Calu3 (cell line): ENCODE measurements at regions not wholly inside any gene's neighbourhood (a gene's known extent, or its start where the extent isn't known, plus 50 kb on each side); places are given as distances from the start of the nearest gene placed in this dataset.

Experiments
- BruUV-seq: library from RNA; stranded (reverse); fragments of 400-500 nt; replicated peaks from 2 replicates; lab custom pipeline; 2021; lab: Mats Ljungman, UMichigan
- CTCF ChIA-PET: fragments of 300-600 bp; sonication (Branson Sonifier 250); formaldehyde crosslinking; loops from one replicate; lab custom pipeline; 2022; ENCODE audit warnings: antibody characterized with exemption; lab: Charles Lee
- DNase-seq: peaks from one replicate; pipeline ENCODE4 v3.0.0; 2022
- H3K27ac Mint-ChIP-seq: one replicate; pipeline ENCODE4 v1.8.0; 2022; ENCODE audit warnings: mixed read lengths; ENCODE audit not compliant: unreplicated experiment
- H3K27me3 Mint-ChIP-seq: one replicate; pipeline ENCODE4 v1.8.0; 2022; ENCODE audit warnings: mixed read lengths; ENCODE audit not compliant: unreplicated experiment
- H3K36me3 Mint-ChIP-seq: one replicate; pipeline ENCODE4 v1.8.0; 2022; ENCODE audit warnings: mild to moderate bottlenecking, moderate library complexity, mixed read lengths; ENCODE audit not compliant: insufficient read depth, unreplicated experiment
- H3K4me1 Mint-ChIP-seq: one replicate; pipeline ENCODE4 v1.8.0; 2022; ENCODE audit warnings: mild to moderate bottlenecking, low read depth, mixed read lengths; ENCODE audit not compliant: unreplicated experiment
- H3K4me3 Mint-ChIP-seq: one replicate; pipeline ENCODE4 v1.8.0; 2022; ENCODE audit warnings: mild to moderate bottlenecking, low read depth, moderate library complexity, mixed read lengths; ENCODE audit not compliant: unreplicated experiment
- H3K9me3 Mint-ChIP-seq: one replicate; pipeline ENCODE4 v1.8.0; 2022; ENCODE audit warnings: low read depth, mixed read lengths; ENCODE audit not compliant: unreplicated experiment
- CTCF ChIP-seq: fragments of 200-600 bp; IDR thresholded peaks from one replicate; pipeline ENCODE4 v1.8.0; 2022; ENCODE audit warnings: antibody characterized with exemption; ENCODE audit not compliant: unreplicated experiment
- intact Hi-C: fragments of 100-400 bp; cut with micrococcal nuclease; formaldehyde crosslinking; loops from one replicate; pipeline ENCODE4 v1.10.0; 2022; ENCODE audit not compliant: unreplicated experiment

GRCh38 chr16:63981639-63982038 is 1140.2 kb downstream of the CDH11 start:
- no TSS peak for BruUV-seq
- intact Hi-C loops, result no loop called here
- no peak for TF ChIP-seq CTCF
- peaks cover 11% of the 10 kb centered on the region for H3K9me3 Mint-ChIP-seq
- no peaks in the 10 kb centered on the region for H3K27me3 Mint-ChIP-seq
- H3K27ac Mint-ChIP-seq, result no peak overlapping the region
- no peak overlapping the region for H3K4me3 Mint-ChIP-seq
- DNase-seq, result no peak
- no peaks in the 10 kb centered on the region for H3K4me1 Mint-ChIP-seq
- CTCF ChIA-PET, result no interaction called here
- H3K36me3 Mint-ChIP-seq, result no peaks in the 10 kb centered on the region

- intact Hi-C loops, result no loop called here
- H3K27me3 Mint-ChIP-seq, result no peaks in the 10 kb centered on the region
- no peaks in the 10 kb centered on the region for H3K4me1 Mint-ChIP-seq
- peaks cover 12% of the 10 kb centered on the region for H3K9me3 Mint-ChIP-seq
- H3K4me3 Mint-ChIP-seq, result no peak overlapping the region
- no peak for TF ChIP-seq CTCF
- no peak for DNase-seq
- no peak overlapping the region for H3K27ac Mint-ChIP-seq
- no TSS peak for BruUV-seq
- CTCF ChIA-PET, result no interaction called here
- no peaks in the 10 kb centered on the region for H3K36me3 Mint-ChIP-seq
Observed at GRCh38 chr16:63980763-63981162, 1141.1 kb downstream of the CDH11 start.

GRCh38 chr16:63978240-63978639 is 1143.6 kb downstream of the CDH11 start:
- BruUV-seq, result no TSS peak
- no peak overlapping the region for H3K4me3 Mint-ChIP-seq
- intact Hi-C loops, result no loop called here
- H3K36me3 Mint-ChIP-seq, result no peaks in the 10 kb centered on the region
- peaks cover 14% of the 10 kb centered on the region for H3K9me3 Mint-ChIP-seq
- DNase-seq, result no peak
- no peaks in the 10 kb centered on the region for H3K4me1 Mint-ChIP-seq
- no peaks in the 10 kb centered on the region for H3K27me3 Mint-ChIP-seq
- H3K27ac Mint-ChIP-seq, result no peak overlapping the region
- no peak for TF ChIP-seq CTCF
- CTCF ChIA-PET, result no interaction called here

- DNase-seq, result no peak
- CTCF ChIA-PET, result no interaction called here
- intact Hi-C loops, result no loop called here
- Mint-ChIP-seq H3K27ac (no peak overlapping the region), H3K9me3 (peaks cover 11% of the 10 kb centered on the region), H3K27me3 (no peaks in the 10 kb centered on the region), H3K4me1 (no peaks in the 10 kb centered on the region), H3K36me3 (no peaks in the 10 kb centered on the region), H3K4me3 (no peak overlapping the region)
- no peak for TF ChIP-seq CTCF
- no TSS peak for BruUV-seq
Observed at GRCh38 chr16:63976345-63976744, 1145.5 kb downstream of the CDH11 start.
